DOHH2 (cell line): ENCODE measurements at regions not wholly inside any gene's neighbourhood (a gene's known extent, or its start where the extent isn't known, plus 50 kb on each side); places are given as distances from the start of the nearest gene placed in this dataset.

ENCODE experiments used
- CTCF ChIP-seq: fragments of 200-600 bp; sonication (generic); IDR thresholded peaks from one replicate; pipeline ENCODE4 v1.5.1; 2014; ENCODE audit warnings: antibody characterized with exemption, mild to moderate bottlenecking, low read depth, low read length; ENCODE audit not compliant: poor library complexity, severe bottlenecking
- EZH2phosphoT487 ChIP-seq: fragments of 200-600 bp; sonication (generic); IDR thresholded peaks from 2 replicates; pipeline ENCODE4 v1.6.1; 2017; ENCODE audit warnings: borderline replicate concordance, mild to moderate bottlenecking, antibody characterized with exemption, low read length, moderate library complexity, mixed read lengths

DNA sequence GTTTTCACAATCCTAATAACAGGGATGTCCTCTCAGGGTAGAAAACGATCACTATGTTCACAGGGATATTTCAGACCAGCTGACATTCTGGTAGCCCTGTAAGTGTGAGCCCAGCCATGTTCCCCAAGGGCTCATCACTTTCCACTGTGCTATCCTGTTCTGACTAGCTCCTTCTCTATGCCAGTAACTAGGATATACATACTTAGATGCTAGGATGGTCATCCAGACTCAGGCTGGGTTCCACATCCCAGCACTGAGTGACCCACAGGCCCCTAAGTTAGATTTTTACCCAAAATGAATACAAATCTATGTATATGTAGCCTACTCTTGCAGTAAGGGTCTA, 83.0 kb downstream of the CD164 start:
- TF ChIP-seq CTCF: no peak
- TF ChIP-seq EZH2phosphoT487: no peak
